Vagina (tissue), 2 donors: ENCODE measurements at regions not wholly inside any gene's neighbourhood (a gene's known extent, or its start where the extent isn't known, plus 50 kb on each side); places are given as distances from the start of the nearest gene placed in this dataset.

ENCODE experiments used
- POLR2A ChIP-seq, 2 donors: fragments of 450-650 bp; IDR thresholded peaks; one replicate each; pipeline ENCODE4 v1.6.1; 2017; ENCODE audit warnings: antibody characterized with exemption in 2 of 2, mild to moderate bottlenecking in 2 of 2, moderate library complexity in 2 of 2
- POLR2AphosphoS5 ChIP-seq, 2 donors: sonication (generic); formaldehyde crosslinking; IDR thresholded peaks; one replicate each; pipeline ENCODE4 v1.9.0; 2017; ENCODE audit warnings: antibody characterized with exemption in 2 of 2, mild to moderate bottlenecking in 2 of 2, low read depth in 1 of 2; ENCODE audit not compliant: insufficient read depth in 1 of 2
- TF ChIP-seq, protein P1 (sequence below), 3 experiments: fragments of 450-650 bp in 2 of 3; fragments of 200-600 bp in 1 of 3; sonication (generic) in 1 of 3; IDR thresholded peaks; one replicate each; pipeline ENCODE4 v1.5.1; 2017 to 2019; ENCODE audit warnings: antibody characterized with exemption in 3 of 3, mild to moderate bottlenecking in 2 of 3, moderate library complexity in 2 of 3

DNA sequence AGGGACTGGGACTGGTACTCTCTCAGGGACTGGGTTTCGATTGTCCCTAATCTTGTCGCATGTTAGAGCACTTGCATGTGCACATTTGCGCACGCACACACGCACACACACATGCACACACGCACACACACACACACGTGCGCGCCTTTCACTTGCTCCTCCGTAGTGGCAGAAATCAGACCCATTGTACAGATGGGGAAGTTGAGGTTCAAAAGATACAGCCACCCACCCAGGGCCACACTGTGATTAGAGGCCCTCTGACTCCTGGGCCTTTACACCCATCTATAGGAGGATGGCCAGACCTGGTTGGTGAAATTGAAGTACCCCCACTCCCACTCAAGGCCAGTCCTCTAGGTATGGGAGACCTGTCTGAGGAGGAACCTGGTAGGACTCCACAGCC, 167.8 kb upstream of the LHX5 start:
- TF ChIP-seq, protein P1, sequence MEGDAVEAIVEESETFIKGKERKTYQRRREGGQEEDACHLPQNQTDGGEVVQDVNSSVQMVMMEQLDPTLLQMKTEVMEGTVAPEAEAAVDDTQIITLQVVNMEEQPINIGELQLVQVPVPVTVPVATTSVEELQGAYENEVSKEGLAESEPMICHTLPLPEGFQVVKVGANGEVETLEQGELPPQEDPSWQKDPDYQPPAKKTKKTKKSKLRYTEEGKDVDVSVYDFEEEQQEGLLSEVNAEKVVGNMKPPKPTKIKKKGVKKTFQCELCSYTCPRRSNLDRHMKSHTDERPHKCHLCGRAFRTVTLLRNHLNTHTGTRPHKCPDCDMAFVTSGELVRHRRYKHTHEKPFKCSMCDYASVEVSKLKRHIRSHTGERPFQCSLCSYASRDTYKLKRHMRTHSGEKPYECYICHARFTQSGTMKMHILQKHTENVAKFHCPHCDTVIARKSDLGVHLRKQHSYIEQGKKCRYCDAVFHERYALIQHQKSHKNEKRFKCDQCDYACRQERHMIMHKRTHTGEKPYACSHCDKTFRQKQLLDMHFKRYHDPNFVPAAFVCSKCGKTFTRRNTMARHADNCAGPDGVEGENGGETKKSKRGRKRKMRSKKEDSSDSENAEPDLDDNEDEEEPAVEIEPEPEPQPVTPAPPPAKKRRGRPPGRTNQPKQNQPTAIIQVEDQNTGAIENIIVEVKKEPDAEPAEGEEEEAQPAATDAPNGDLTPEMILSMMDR (IDR thresholded peaks at IDR 0.05), result no peak
- no peak for TF ChIP-seq POLR2A (IDR thresholded peaks at IDR 0.05)
- no peak for TF ChIP-seq POLR2AphosphoS5 (IDR thresholded peaks at IDR 0.05; ENCODE audit: insufficient read depth in 1 of 2, low read depth in 1 of 2)
